Tibial nerve (tissue), 4 donors: ENCODE measurements at regions not wholly inside any gene's neighbourhood (a gene's known extent, or its start where the extent isn't known, plus 50 kb on each side); places are given as distances from the start of the nearest gene placed in this dataset.
"Not testable (repeated sequence)": the region's sequence is repeated elsewhere in the genome, so short reads cannot be mapped to it uniquely, and the experiment has no call there.

ENCODE experiments used
- CTCF ChIP-seq, 5 experiments: fragments of 200-600 bp in 3 of 5; fragments of 450-650 bp in 2 of 5; sonication (generic) in 3 of 5; IDR thresholded peaks; one replicate each; pipeline ENCODE4 v1.5.1; 2016 to 2019; ENCODE audit warnings: antibody characterized with exemption in 5 of 5, mild to moderate bottlenecking in 3 of 5, moderate library complexity in 2 of 5
- EP300 ChIP-seq, 2 donors: sonication (generic); formaldehyde crosslinking; IDR thresholded peaks; one replicate each; pipeline ENCODE4 v1.6.1; 2017; ENCODE audit warnings: antibody characterized with exemption in 2 of 2, mild to moderate bottlenecking in 1 of 2

- not testable (repeated sequence) for TF ChIP-seq CTCF, EP300 (IDR thresholded peaks at IDR 0.05)
Measured at GRCh38 chr19:20271927-20272626, 105.1 kb downstream of the ZNF486 start.
